IMR-90 (cell line): ENCODE measurements at regions not wholly inside any gene's neighbourhood (a gene's known extent, or its start where the extent isn't known, plus 50 kb on each side); places are given as distances from the start of the nearest gene placed in this dataset.
A peak's percentile ranks its signal among the peaks of the same experiment; 100 is the strongest.

ENCODE experiments used
- ATAC-seq: fragments of 200-7000 bp; cut with Tn5 transposase; 2 replicates; pipeline ENCODE4 v1.9.1; 2020; ENCODE audit warnings: low read depth, mild to moderate bottlenecking, moderate library complexity
- BruUV-seq: library from RNA; stranded (reverse); fragments of 400-500 nt; replicated peaks from 2 replicates; lab custom pipeline; 2021; lab: Mats Ljungman, UMichigan
- CTCF ChIA-PET: fragments of 300-600 bp; formaldehyde crosslinking; extraction: SDS; loops from one replicate; lab custom pipeline; 2021; ENCODE audit warnings: antibody characterized with exemption; lab: Yijun Ruan, JAX
- POLR2A ChIA-PET: fragments of 300-600 bp; sonication (Branson Sonifier 250); formaldehyde crosslinking; loops from one replicate; lab custom pipeline; 2022; ENCODE audit warnings: antibody characterized with exemption; ENCODE audit not compliant: unreplicated experiment; lab: Charles Lee
- DNase-seq: peaks from one replicate; pipeline ENCODE4 v3.0.0; 2013
- H2AFZ ChIP-seq: replicated peaks from 2 replicates; pipeline ENCODE3; 2013; ENCODE audit warnings: low read length, mild to moderate bottlenecking; ENCODE audit not compliant: poor library complexity
- H2AK5ac ChIP-seq: 2 replicates; pipeline ENCODE4 v1.6.1; 2013; ENCODE audit warnings: low read depth, low read length, inconsistent platforms
- H2AK9ac ChIP-seq: replicated peaks from 2 replicates; pipeline ENCODE3; 2013; ENCODE audit warnings: mild to moderate bottlenecking, low read depth, low read length, moderate library complexity; ENCODE audit not compliant: poor library complexity
- H2BK120ac ChIP-seq: 2 replicates; pipeline ENCODE4 v1.6.1; 2013; ENCODE audit warnings: low read depth, low read length, inconsistent platforms
- H2BK15ac ChIP-seq: 3 replicates; pipeline ENCODE4 v1.6.1; 2013; ENCODE audit warnings: low read depth, low read length, inconsistent platforms
- H2BK20ac ChIP-seq: 2 replicates; pipeline ENCODE4 v1.6.1; 2013; ENCODE audit warnings: low read depth, mild to moderate bottlenecking, inconsistent platforms, low read length, moderate library complexity
- H2BK5ac ChIP-seq: 2 replicates; pipeline ENCODE4 v1.6.1; 2013; ENCODE audit warnings: mild to moderate bottlenecking, low read depth, low read length, inconsistent platforms; ENCODE audit not compliant: poor library complexity, severe bottlenecking
- H3K14ac ChIP-seq: replicated peaks from 2 replicates; pipeline ENCODE4 v1.6.1; 2013; ENCODE audit warnings: low read depth, low read length, inconsistent platforms
- H3K18ac ChIP-seq: 2 replicates; pipeline ENCODE4 v1.6.1; 2013; ENCODE audit warnings: low read depth, low read length, control low read depth
- H3K23ac ChIP-seq: 2 replicates; pipeline ENCODE4 v1.6.1; 2013; ENCODE audit warnings: low read depth, low read length, inconsistent platforms
- H3K27ac ChIP-seq: 2 replicates; pipeline ENCODE4 v1.5.1; 2013; ENCODE audit warnings: mild to moderate bottlenecking, control low read depth, low read length; ENCODE audit not compliant: insufficient read depth
- H3K27me3 ChIP-seq: 2 replicates; pipeline ENCODE4 v1.6.1; 2013; ENCODE audit warnings: low read length; ENCODE audit not compliant: control insufficient read depth, insufficient read depth
- H3K36me3 ChIP-seq: 2 replicates; pipeline ENCODE4 v1.6.1; 2013; ENCODE audit warnings: low read length, mixed read lengths; ENCODE audit not compliant: control insufficient read depth, insufficient read depth
- H3K4ac ChIP-seq: 2 replicates; pipeline ENCODE4 v1.6.1; 2013; ENCODE audit warnings: low read depth, low read length, inconsistent platforms
- H3K4me1 ChIP-seq: 2 replicates; pipeline ENCODE4 v1.6.1; 2013; ENCODE audit warnings: low read length, mixed read lengths; ENCODE audit not compliant: control insufficient read depth, insufficient read depth
- H3K4me2 ChIP-seq: 2 replicates; pipeline ENCODE4 v1.6.1; 2013; ENCODE audit warnings: low read depth, mild to moderate bottlenecking, control low read depth, low read length, moderate library complexity
- H3K4me3 ChIP-seq: 2 replicates; pipeline ENCODE4 v1.5.1; 2013; ENCODE audit warnings: low read depth, mild to moderate bottlenecking, control low read depth, low read length, moderate library complexity; ENCODE audit not compliant: insufficient read depth
- H3K56ac ChIP-seq: 2 replicates; pipeline ENCODE4 v1.6.1; 2013; ENCODE audit warnings: low read length, inconsistent platforms; ENCODE audit not compliant: insufficient read depth; ENCODE audit errors: extremely low read depth
- H3K79me1 ChIP-seq, 2 experiments: 2 replicates each; pipeline ENCODE4 v1.6.1; 2013; ENCODE audit warnings: low read length in 2 of 2, inconsistent platforms in 1 of 2, low read depth in 1 of 2
- H3K9ac ChIP-seq: 2 replicates; pipeline ENCODE4 v1.6.1; 2013; ENCODE audit warnings: low read depth, low read length, control low read depth
- H3K9me1 ChIP-seq: 2 replicates; pipeline ENCODE4 v1.6.1; 2013; ENCODE audit warnings: low read length, inconsistent platforms; ENCODE audit not compliant: insufficient read depth
- H3K9me3 ChIP-seq: 2 replicates; pipeline ENCODE4 v1.6.1; 2013; ENCODE audit warnings: low read length; ENCODE audit not compliant: control insufficient read depth, insufficient read depth
- H4K20me1 ChIP-seq: 2 replicates; pipeline ENCODE4 v1.6.1; 2013; ENCODE audit warnings: low read length, inconsistent platforms; ENCODE audit not compliant: insufficient read depth
- H4K5ac ChIP-seq: 2 replicates; pipeline ENCODE4 v1.6.1; 2013; ENCODE audit warnings: mild to moderate bottlenecking, low read depth, low read length, control low read depth
- H4K8ac ChIP-seq, 2 experiments: 2 replicates each; pipeline ENCODE4 v1.6.1; 2013; ENCODE audit warnings: low read depth in 2 of 2, low read length in 2 of 2, control low read depth in 1 of 2, inconsistent platforms in 1 of 2
- H4K91ac ChIP-seq: 2 replicates; pipeline ENCODE4 v1.6.1; 2013; ENCODE audit warnings: low read depth, low read length, inconsistent platforms; ENCODE audit not compliant: insufficient read depth
- CTCF ChIP-seq: conservative IDR thresholded peaks from 2 replicates; pipeline ENCODE4 v1.5.1; 2012; ENCODE audit warnings: mild to moderate bottlenecking, low read depth, low read length, improper control_type of control experiment
- MAZ ChIP-seq: IDR thresholded peaks from 2 replicates; pipeline ENCODE4 v1.6.1; 2012; ENCODE audit warnings: low read depth, mild to moderate bottlenecking, low read length, improper control_type of control experiment, moderate library complexity, borderline replicate concordance
- WGBS, 2 experiments: methylation state at CpG; one replicate each; pipeline versions ENCODE4 v1.1.5 to v1.1.7; 2013; ENCODE audit warnings: missing lambda C conversion rate in 2 of 2; ENCODE audit not compliant: insufficient read length in 1 of 2; ENCODE audit errors: extremely low coverage in 2 of 2; 5-methylcytosine and 5-hydroxymethylcytosine counted together
- dilution Hi-C: fragments of 300-500 bp; cut with HindIII; formaldehyde crosslinking; loops from one replicate; pipeline ENCODE4 v1.14.3; 2018; ENCODE audit warnings: low sequenced_read_pairs; ENCODE audit not compliant: unreplicated experiment
- in situ Hi-C: fragments of 300-500 bp; cut with MboI; formaldehyde crosslinking; loops from 3 replicates; pipeline ENCODE4 v1.14.3; 2019; ENCODE audit warnings: low sequenced_read_pairs, inconsistent platforms, mixed read lengths
- intact Hi-C: fragments of 100-400 bp; cut with micrococcal nuclease; formaldehyde crosslinking; loops from 2 replicates; pipeline ENCODE4 v1.10.0; 2022
- TF ChIP-seq, protein P1 (sequence below): fragments of 150-350 bp; IDR thresholded peaks from 2 replicates; pipeline ENCODE4 v1.6.1; 2017; ENCODE audit warnings: mild to moderate bottlenecking, antibody characterized with exemption, low read length, low read depth

- H3K36me3 ChIP-seq, result no peaks in the 10 kb centered on the region
- CTCF ChIA-PET, result no interaction called here
- WGBS, 2 experiments, result no CpG with 5 or more reads among the region's 9 CpGs
- no peak overlapping the region for H3K14ac ChIP-seq
- dilution Hi-C loops, result no loop called here
- H3K9me1 ChIP-seq, result no peaks in the 10 kb centered on the region
- no peak overlapping the region for H4K8ac ChIP-seq
- H2BK5ac ChIP-seq, result no peak overlapping the region
- no peak for DNase-seq
- H3K56ac ChIP-seq, result no peak overlapping the region
- intact Hi-C loops, result no loop called here
- H3K9me3 ChIP-seq, result no peaks in the 10 kb centered on the region
- no peak for TF ChIP-seq MAZ
- TF ChIP-seq, protein P1, sequence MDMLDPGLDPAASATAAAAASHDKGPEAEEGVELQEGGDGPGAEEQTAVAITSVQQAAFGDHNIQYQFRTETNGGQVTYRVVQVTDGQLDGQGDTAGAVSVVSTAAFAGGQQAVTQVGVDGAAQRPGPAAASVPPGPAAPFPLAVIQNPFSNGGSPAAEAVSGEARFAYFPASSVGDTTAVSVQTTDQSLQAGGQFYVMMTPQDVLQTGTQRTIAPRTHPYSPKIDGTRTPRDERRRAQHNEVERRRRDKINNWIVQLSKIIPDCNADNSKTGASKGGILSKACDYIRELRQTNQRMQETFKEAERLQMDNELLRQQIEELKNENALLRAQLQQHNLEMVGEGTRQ, result no peak
- no peak for TF ChIP-seq CTCF
- ATAC-seq, result no peak
- no peak overlapping the region for H4K5ac ChIP-seq
- H3K4ac ChIP-seq, result no peak overlapping the region
- H4K91ac ChIP-seq, result no peak overlapping the region
- no TSS peak for BruUV-seq
- H3K18ac ChIP-seq, result no peak overlapping the region
- no peak overlapping the region for H2BK20ac ChIP-seq
- H3K79me1 ChIP-seq, result no peaks in the 10 kb centered on the region
- no peak overlapping the region for H3K23ac ChIP-seq
- no peaks in the 10 kb centered on the region for H3K27me3 ChIP-seq
- no peak overlapping the region for H3K4me2 ChIP-seq
- no peaks in the 10 kb centered on the region for H4K20me1 ChIP-seq
- in situ Hi-C loops, result no loop called here
- H2AFZ ChIP-seq, result peak overlapping the region; percentile 56
- no peak overlapping the region for H2BK15ac ChIP-seq
- POLR2A ChIA-PET, result no interaction called here
- H3K27ac ChIP-seq, result no peak overlapping the region
- H2AK9ac ChIP-seq, result no peak overlapping the region
- H3K9ac ChIP-seq, result no peak overlapping the region
- no peak overlapping the region for H2BK120ac ChIP-seq
- no peak overlapping the region for H2AK5ac ChIP-seq
- H3K4me1 ChIP-seq, result no peaks in the 10 kb centered on the region; the same call in 1 of the 2 replicates
- no peak overlapping the region for H3K4me3 ChIP-seq
Observed at GRCh38 chr6:154606457-154606856, 96.0 kb upstream of the CNKSR3 start.
